ENCODE measurements at regions not wholly inside any gene's neighbourhood (a gene's known extent, or its start where the extent isn't known, plus 50 kb on each side); places are given as distances from the start of the nearest gene placed in this dataset.

DNA sequence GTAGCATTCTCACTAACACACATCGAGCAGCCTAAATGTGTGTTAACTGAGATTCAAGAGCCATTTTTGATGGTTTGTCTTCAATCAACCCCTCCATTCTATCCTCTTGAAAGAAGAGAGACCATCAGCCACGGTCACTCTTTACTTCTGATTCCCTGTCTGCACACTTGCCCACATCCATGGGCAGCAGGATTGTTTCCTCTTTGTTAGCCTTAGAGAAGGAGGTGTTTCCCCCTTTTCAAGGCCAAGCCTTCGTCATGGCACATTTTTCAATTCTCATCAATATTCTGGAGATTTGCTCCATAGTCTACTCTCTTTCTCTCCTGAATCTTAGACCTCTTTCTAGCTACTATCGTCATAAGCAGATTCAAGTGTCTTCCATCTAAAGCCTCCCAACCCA, 522.4 kb upstream of the NAALADL2 start:
- TF ChIP-seq, protein P1, sequence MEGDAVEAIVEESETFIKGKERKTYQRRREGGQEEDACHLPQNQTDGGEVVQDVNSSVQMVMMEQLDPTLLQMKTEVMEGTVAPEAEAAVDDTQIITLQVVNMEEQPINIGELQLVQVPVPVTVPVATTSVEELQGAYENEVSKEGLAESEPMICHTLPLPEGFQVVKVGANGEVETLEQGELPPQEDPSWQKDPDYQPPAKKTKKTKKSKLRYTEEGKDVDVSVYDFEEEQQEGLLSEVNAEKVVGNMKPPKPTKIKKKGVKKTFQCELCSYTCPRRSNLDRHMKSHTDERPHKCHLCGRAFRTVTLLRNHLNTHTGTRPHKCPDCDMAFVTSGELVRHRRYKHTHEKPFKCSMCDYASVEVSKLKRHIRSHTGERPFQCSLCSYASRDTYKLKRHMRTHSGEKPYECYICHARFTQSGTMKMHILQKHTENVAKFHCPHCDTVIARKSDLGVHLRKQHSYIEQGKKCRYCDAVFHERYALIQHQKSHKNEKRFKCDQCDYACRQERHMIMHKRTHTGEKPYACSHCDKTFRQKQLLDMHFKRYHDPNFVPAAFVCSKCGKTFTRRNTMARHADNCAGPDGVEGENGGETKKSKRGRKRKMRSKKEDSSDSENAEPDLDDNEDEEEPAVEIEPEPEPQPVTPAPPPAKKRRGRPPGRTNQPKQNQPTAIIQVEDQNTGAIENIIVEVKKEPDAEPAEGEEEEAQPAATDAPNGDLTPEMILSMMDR (conservative IDR thresholded peaks at IDR 0.05; ENCODE audit: low read depth, low read length): no peak
- H3K4me3 ChIP-seq (ENCODE audit: low read depth, low read length): no peak overlapping the region
- DNase-seq (ENCODE audit: low read depth): no peak

DNA sequence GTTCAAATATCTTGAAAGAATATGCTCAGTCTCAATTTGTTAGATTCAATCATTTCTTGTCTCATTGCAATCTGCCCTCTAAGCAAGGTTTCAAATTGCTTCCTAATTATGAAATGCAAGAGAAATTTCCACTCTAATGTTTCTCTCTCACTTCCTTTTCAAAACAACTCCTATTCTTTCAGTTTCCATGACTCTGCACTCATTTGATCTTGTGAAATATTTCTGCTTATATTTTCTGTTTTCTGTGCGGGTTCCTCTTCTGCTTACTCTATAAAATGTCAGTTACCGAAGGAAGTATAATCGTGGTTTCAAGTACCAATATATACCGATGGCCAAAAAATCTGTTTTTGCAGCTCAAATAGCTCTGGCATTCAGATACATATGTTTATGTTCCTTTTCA, 521.9 kb upstream of the NAALADL2 start:
- no peak for DNase-seq (ENCODE audit: low read depth)
- no peak overlapping the region for H3K4me3 ChIP-seq (ENCODE audit: low read depth, low read length)
- TF ChIP-seq, protein P1 (conservative IDR thresholded peaks at IDR 0.05; ENCODE audit: low read depth, low read length): no peak

DNA sequence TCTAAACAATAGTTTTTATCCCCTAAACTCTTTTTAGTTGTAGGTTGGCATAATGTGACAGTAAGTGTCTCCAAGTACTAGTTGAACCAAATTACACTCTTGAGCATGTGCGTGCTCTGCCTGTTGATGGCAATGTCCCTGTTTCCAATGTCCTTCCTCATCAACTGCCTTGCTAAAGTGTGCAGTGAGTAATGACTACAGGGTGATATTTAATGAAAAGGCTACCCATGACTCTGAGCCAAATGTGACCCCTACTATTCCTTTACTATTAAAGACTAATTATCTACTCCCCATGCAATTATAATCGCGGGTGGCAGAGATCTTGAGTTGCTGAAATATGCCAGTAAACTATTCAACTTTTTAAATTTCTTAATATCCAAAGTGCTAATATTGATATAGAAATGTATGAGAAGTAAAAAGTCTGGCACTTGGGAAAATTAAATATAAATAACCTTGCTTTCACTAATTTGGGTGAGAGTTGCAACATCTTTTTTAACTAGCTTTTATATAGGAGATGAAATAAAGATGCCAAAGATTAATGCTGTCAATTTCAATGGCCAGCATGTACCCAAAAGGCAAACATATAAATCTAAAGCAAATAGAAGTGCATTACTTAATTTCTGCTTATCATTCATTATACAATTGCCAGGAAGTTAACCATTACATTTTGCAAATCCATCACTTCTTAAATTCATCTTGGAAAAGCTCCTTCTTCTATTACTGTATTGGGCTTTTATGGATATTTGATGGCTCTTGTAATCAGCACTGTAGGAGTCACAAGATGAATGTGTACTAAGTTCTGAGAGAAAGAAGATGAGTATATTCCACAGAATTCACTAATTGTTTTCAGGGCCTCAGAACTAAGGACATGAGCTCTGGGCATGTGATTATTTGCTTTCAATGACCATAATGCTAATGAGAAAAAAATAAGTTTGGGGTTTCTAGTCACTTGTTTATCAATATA, 518.2 kb upstream of the NAALADL2 start:
- no peak for DNase-seq (ENCODE audit: low read depth)
- H3K4me3 ChIP-seq (ENCODE audit: low read depth, low read length): no peak overlapping the region
- TF ChIP-seq, protein P1 (conservative IDR thresholded peaks at IDR 0.05; ENCODE audit: low read depth, low read length): no peak

DNA sequence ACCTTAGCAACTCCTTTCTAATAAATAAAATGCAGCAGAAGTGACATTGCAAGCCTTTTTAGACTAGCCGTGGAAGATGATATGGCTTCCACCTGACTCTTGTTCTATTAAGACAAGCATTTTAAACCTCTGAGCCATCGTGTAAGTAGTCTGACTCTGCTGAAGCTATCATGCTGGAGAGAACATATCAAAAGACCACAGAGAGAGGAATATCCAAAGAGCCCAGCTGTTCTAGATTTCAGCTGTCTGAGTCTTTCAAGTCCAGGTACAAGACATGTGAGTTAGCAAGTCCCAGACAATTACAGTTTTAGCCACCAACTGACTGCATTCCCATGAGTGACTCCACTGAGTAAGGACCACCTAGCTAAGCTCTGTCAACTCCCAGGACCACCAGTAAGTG, 517.0 kb upstream of the NAALADL2 start:
- no peak overlapping the region for H3K4me3 ChIP-seq (ENCODE audit: low read depth, low read length)
- no peak for DNase-seq (ENCODE audit: low read depth)
- TF ChIP-seq, protein P1 (conservative IDR thresholded peaks at IDR 0.05; ENCODE audit: low read depth, low read length): no peak

DNA sequence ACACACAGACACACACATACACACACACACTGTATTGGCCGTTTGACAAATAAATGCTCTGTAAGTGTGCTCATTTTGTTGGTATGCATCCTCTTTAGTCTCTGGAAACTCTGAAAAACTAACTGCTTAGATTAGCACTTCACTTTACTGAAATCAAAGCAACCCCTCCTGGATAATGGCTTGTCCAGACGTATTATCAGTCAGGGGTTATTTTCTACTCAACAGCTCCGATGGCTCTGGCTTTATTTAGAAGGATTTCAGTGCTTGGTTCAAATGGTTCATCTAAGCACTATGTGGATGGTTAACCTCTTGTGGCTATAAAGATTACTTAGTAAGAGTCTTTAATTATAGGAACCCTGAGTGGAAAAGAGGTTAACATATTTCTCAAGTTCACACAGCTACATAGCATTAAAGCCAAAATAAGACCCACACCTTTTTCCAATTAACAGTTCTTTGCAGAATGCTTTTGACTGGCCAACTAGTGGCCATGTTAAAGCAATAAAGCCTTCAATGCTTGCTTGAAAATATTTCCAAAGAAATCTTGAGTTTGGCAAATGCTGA, 516.1 kb upstream of the NAALADL2 start:
- TF ChIP-seq, protein P1 (conservative IDR thresholded peaks at IDR 0.05; ENCODE audit: low read depth, low read length): no peak
- no peak for DNase-seq (ENCODE audit: low read depth)

DNA sequence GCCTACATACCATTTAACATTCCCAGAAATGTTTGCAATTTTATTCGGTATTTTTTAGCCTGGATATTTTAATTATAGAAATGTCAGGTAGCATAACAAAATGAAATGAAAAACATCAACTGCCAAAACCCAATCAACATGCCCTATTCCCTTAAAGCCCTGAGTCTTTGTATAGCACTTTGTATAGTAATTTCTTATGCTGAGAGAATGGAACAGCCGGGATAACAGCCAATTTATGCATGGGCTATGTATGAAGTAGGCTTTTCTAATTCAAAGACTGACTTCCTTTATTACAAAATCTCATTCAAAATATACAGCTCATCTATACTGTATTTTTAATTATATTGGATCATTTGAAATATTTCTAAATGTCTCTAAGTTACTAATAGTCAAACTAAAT, 513.0 kb upstream of the NAALADL2 start:
- TF ChIP-seq, protein P1 (conservative IDR thresholded peaks at IDR 0.05; ENCODE audit: low read depth, low read length): no peak
- no peak overlapping the region for H3K4me3 ChIP-seq (ENCODE audit: low read depth, low read length)
- DNase-seq (ENCODE audit: low read depth): no peak

More for the DNA sequence above, 516.1 kb upstream of the NAALADL2 start:
- H3K4me3 ChIP-seq (ENCODE audit: low read depth, low read length): no peak overlapping the region
